MCF 10A (cell line): ENCODE measurements at regions not wholly inside any gene's neighbourhood (a gene's known extent, or its start where the extent isn't known, plus 50 kb on each side); places are given as distances from the start of the nearest gene placed in this dataset.

ENCODE experiments used
- BruUV-seq: library from RNA; stranded (reverse); fragments of 400-500 nt; replicated peaks from 2 replicates; lab custom pipeline; 2021; lab: Mats Ljungman, UMichigan
- CTCF ChIA-PET: fragments of 300-600 bp; sonication (Branson Sonifier 250); formaldehyde crosslinking; extraction: SDS; loops from one replicate; lab custom pipeline; 2021; ENCODE audit warnings: antibody characterized with exemption, inconsistent platforms; lab: Yijun Ruan, JAX
- POLR2A ChIA-PET: fragments of 300-600, 350-650 bp; sonication (Branson Sonifier 250); formaldehyde crosslinking; extraction: SDS; loops from one replicate; lab custom pipeline; 2020; ENCODE audit warnings: antibody characterized with exemption, inconsistent platforms; lab: Yijun Ruan, JAX
- DNase-seq: peaks from one replicate; pipeline ENCODE4 v3.0.0-alpha.2; 2018; ENCODE audit not compliant: unreplicated experiment
- H3K27ac Mint-ChIP-seq: one replicate; pipeline ENCODE4 v1.8.0; 2022; ENCODE audit warnings: mild to moderate bottlenecking, low read depth, mixed read lengths; ENCODE audit not compliant: unreplicated experiment
- H3K27me3 Mint-ChIP-seq: one replicate; pipeline ENCODE4 v1.8.0; 2022; ENCODE audit warnings: mixed read lengths; ENCODE audit not compliant: insufficient read depth, unreplicated experiment
- H3K36me3 Mint-ChIP-seq: one replicate; pipeline ENCODE4 v1.8.0; 2022; ENCODE audit warnings: mild to moderate bottlenecking, moderate library complexity, mixed read lengths; ENCODE audit not compliant: insufficient read depth, unreplicated experiment
- H3K4me1 Mint-ChIP-seq: one replicate; pipeline ENCODE4 v1.8.0; 2022; ENCODE audit warnings: mixed read lengths; ENCODE audit not compliant: insufficient read depth, unreplicated experiment
- H3K4me3 Mint-ChIP-seq: one replicate; pipeline ENCODE4 v1.8.0; 2022; ENCODE audit warnings: mild to moderate bottlenecking, moderate library complexity, mixed read lengths; ENCODE audit not compliant: unreplicated experiment
- H3K9me3 Mint-ChIP-seq: one replicate; pipeline ENCODE4 v1.8.0; 2022; ENCODE audit warnings: mixed read lengths; ENCODE audit not compliant: unreplicated experiment
- intact Hi-C: fragments of 100-400 bp; cut with micrococcal nuclease; formaldehyde crosslinking; loops from 2 replicates; pipeline ENCODE4 v1.14.1; 2022
- TF ChIP-seq, protein P1 (sequence below): fragments of 200-600 bp; IDR thresholded peaks from one replicate; pipeline ENCODE4 v1.8.0; 2022; ENCODE audit warnings: antibody characterized with exemption, mild to moderate bottlenecking; ENCODE audit not compliant: unreplicated experiment

- ChIA-PET POLR2A (no interaction called here), CTCF (interaction anchor here (1.4 kb wide), 1 partner anchor 11 kb away, joined by 3 read pairs; no protein-coding TSS in a partner anchor)
- H3K36me3 Mint-ChIP-seq: no peaks in the 10 kb centered on the region
- no peak overlapping the region for H3K27ac Mint-ChIP-seq
- H3K9me3 Mint-ChIP-seq: peaks cover 7% of the 10 kb centered on the region
- no peak for DNase-seq
- no peaks in the 10 kb centered on the region for H3K4me1 Mint-ChIP-seq
- H3K27me3 Mint-ChIP-seq: no peaks in the 10 kb centered on the region
- no peak overlapping the region for H3K4me3 Mint-ChIP-seq
- TF ChIP-seq, protein P1, sequence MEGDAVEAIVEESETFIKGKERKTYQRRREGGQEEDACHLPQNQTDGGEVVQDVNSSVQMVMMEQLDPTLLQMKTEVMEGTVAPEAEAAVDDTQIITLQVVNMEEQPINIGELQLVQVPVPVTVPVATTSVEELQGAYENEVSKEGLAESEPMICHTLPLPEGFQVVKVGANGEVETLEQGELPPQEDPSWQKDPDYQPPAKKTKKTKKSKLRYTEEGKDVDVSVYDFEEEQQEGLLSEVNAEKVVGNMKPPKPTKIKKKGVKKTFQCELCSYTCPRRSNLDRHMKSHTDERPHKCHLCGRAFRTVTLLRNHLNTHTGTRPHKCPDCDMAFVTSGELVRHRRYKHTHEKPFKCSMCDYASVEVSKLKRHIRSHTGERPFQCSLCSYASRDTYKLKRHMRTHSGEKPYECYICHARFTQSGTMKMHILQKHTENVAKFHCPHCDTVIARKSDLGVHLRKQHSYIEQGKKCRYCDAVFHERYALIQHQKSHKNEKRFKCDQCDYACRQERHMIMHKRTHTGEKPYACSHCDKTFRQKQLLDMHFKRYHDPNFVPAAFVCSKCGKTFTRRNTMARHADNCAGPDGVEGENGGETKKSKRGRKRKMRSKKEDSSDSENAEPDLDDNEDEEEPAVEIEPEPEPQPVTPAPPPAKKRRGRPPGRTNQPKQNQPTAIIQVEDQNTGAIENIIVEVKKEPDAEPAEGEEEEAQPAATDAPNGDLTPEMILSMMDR: no peak
- intact Hi-C loops: no loop called here
- BruUV-seq: no TSS peak
Observed at GRCh38 chr4:91746551-91746950, 557.2 kb upstream of the GRID2 start.

DNA sequence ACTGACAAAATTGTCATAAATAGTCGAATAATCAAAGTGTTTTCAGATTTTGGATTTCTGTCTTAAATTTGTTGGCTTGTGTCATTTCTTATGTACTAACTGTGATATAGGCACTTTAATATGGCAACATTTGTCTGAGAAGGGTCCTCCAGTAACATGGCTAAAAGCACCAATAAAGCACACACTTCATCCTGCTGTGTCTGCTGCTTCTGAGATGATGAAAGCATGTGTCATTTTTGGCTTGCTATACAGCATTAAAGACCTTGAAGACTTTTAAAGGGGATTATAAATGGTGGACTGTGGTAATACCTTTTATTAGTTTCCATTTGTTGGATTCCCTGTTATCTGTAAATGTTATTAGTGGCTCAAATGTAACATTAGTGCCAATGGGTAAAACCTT, 551.8 kb upstream of the GRID2 start:
- no TSS peak for BruUV-seq
- no peak for DNase-seq
- H3K36me3 Mint-ChIP-seq: no peaks in the 10 kb centered on the region
- no peak overlapping the region for H3K27ac Mint-ChIP-seq
- H3K4me3 Mint-ChIP-seq: no peak overlapping the region
- ChIA-PET POLR2A (interaction anchor here (0.6 to 0.7 kb wide), 2 partner anchors 330 to 1435 kb away, joined by 3 read pairs; no protein-coding TSS in a partner anchor), CTCF (no interaction called here)
- TF ChIP-seq, protein P1: no peak
- no peaks in the 10 kb centered on the region for H3K4me1 Mint-ChIP-seq
- intact Hi-C loops: no loop called here
- no peaks in the 10 kb centered on the region for H3K9me3 Mint-ChIP-seq
- H3K27me3 Mint-ChIP-seq: no peaks in the 10 kb centered on the region

GRCh38 chr4:91754716-91755115, 549.0 kb upstream of the GRID2 start:
- TF ChIP-seq, protein P1: no peak
- H3K4me3 Mint-ChIP-seq: no peak overlapping the region
- H3K4me1 Mint-ChIP-seq: peaks cover 6% of the 10 kb centered on the region
- H3K9me3 Mint-ChIP-seq: no peaks in the 10 kb centered on the region
- POLR2A ChIA-PET: interaction anchor here (0.6 to 0.7 kb wide), 2 partner anchors 556 to 1135 kb away, joined by 3 read pairs; no protein-coding TSS in a partner anchor
- no peak overlapping the region for H3K27ac Mint-ChIP-seq
- H3K36me3 Mint-ChIP-seq: no peaks in the 10 kb centered on the region
- intact Hi-C loops: no loop called here
- BruUV-seq: no TSS peak
- H3K27me3 Mint-ChIP-seq: no peaks in the 10 kb centered on the region
- no peak for DNase-seq
- CTCF ChIA-PET: interaction anchor here (0.6 kb wide), 1 partner anchor 549 kb away, joined by 3 read pairs; the partner anchor contains the start of gene GRID2

GRCh38 chr4:91758487-91758886, 545.3 kb upstream of the GRID2 start:
- ChIA-PET CTCF (no interaction called here), POLR2A (no interaction called here)
- peak; percentile 73 for DNase-seq

More at GRCh38 chr4:91758487-91758886, 545.3 kb upstream of the GRID2 start:
- TF ChIP-seq, protein P1: no peak
- no peak overlapping the region for H3K4me3 Mint-ChIP-seq
- peaks cover 6% of the 10 kb centered on the region for H3K4me1 Mint-ChIP-seq
- no peaks in the 10 kb centered on the region for H3K27me3 Mint-ChIP-seq
- H3K36me3 Mint-ChIP-seq: no peaks in the 10 kb centered on the region
- intact Hi-C loops: no loop called here
- H3K27ac Mint-ChIP-seq: no peak overlapping the region
- H3K9me3 Mint-ChIP-seq: no peaks in the 10 kb centered on the region
- BruUV-seq: no TSS peak
